ENCODE measurements at regions not wholly inside any gene's neighbourhood (a gene's known extent, or its start where the extent isn't known, plus 50 kb on each side); places are given as distances from the start of the nearest gene placed in this dataset.

GRCh38 chr12:105423237-105423636 is 92.7 kb downstream of the C12orf75 start:
- intact Hi-C loops (cut with micrococcal nuclease): no loop called here
- Histone ChIP-seq H3K9me3 (ENCODE audit: control insufficient read depth, insufficient read depth, low read length) (no peaks in the 10 kb centered on the region), H3K27ac (ENCODE audit: low read length) (no peak overlapping the region), H3K27me3 (ENCODE audit: control insufficient read depth, insufficient read depth, low read length) (no peaks in the 10 kb centered on the region), H3K36me3 (ENCODE audit: control insufficient read depth, insufficient read depth, low read length) (no peaks in the 10 kb centered on the region), H3K4me1 (ENCODE audit: control insufficient read depth, insufficient read depth, low read length) (no peaks in the 10 kb centered on the region), H3K4me3 (ENCODE audit: low read length) (no peak overlapping the region)
- Mint-ChIP-seq H3K36me3 (no peaks in the 10 kb centered on the region), H3K27ac (no peak overlapping the region), H3K4me1 (peaks cover 9 to 10% of the 10 kb centered on the region in 2 donors), H3K4me3 (no peak overlapping the region), H3K9me3 (no peaks in the 10 kb centered on the region), H3K27me3 (ENCODE audit: low read depth in 2 of 2) (peaks cover 0 to 7% of the 10 kb centered on the region in 2 donors)
- ATAC-seq: no peak
- DNase-seq: no peak
- no peak for TF ChIP-seq CTCF (IDR thresholded peaks at IDR 0.05)

GRCh38 chr12:105423921-105424320 is 93.4 kb downstream of the C12orf75 start:
- no peak for DNase-seq
- no peak overlapping the region for H3K4me3 ChIP-seq (ENCODE audit: low read length)
- H3K4me3 Mint-ChIP-seq: no peak overlapping the region
- peaks cover 12% of the 10 kb centered on the region in 2 donors for H3K4me1 Mint-ChIP-seq
- WGBS (ENCODE audit: insufficient coverage): 96% methylated on average over 7 of the region's 7 CpGs
- no peaks in the 10 kb centered on the region for H3K27me3 ChIP-seq (ENCODE audit: control insufficient read depth, insufficient read depth, low read length)
- H3K36me3 ChIP-seq (ENCODE audit: control insufficient read depth, insufficient read depth, low read length): no peaks in the 10 kb centered on the region
- intact Hi-C loops (cut with micrococcal nuclease): no loop called here
- H3K27ac ChIP-seq (ENCODE audit: low read length): no peak overlapping the region
- no peaks in the 10 kb centered on the region for H3K4me1 ChIP-seq (ENCODE audit: control insufficient read depth, insufficient read depth, low read length)
- peaks cover 0 to 7% of the 10 kb centered on the region in 2 donors for H3K27me3 Mint-ChIP-seq (ENCODE audit: low read depth in 2 of 2)
- no peak for ATAC-seq
- no peaks in the 10 kb centered on the region for H3K9me3 Mint-ChIP-seq
- no peaks in the 10 kb centered on the region for H3K36me3 Mint-ChIP-seq
- H3K27ac Mint-ChIP-seq: no peak overlapping the region
- no peak for TF ChIP-seq CTCF (IDR thresholded peaks at IDR 0.05)
- H3K9me3 ChIP-seq (ENCODE audit: control insufficient read depth, insufficient read depth, low read length): no peaks in the 10 kb centered on the region

- H3K4me3 Mint-ChIP-seq: no peak overlapping the region
- no peak for ATAC-seq
- intact Hi-C loops (cut with micrococcal nuclease): no loop called here
Measured at GRCh38 chr12:105425254-105426174, 95.0 kb downstream of the C12orf75 start.

More at GRCh38 chr12:105425254-105426174, 95.0 kb downstream of the C12orf75 start:
- Histone ChIP-seq H3K36me3 (ENCODE audit: control insufficient read depth, insufficient read depth, low read length) (no peaks in the 10 kb centered on the region), H3K27me3 (ENCODE audit: control insufficient read depth, insufficient read depth, low read length) (no peaks in the 10 kb centered on the region), H3K27ac (ENCODE audit: low read length) (no peak overlapping the region), H3K4me3 (ENCODE audit: low read length) (no peak overlapping the region), H3K9me3 (ENCODE audit: control insufficient read depth, insufficient read depth, low read length) (no peaks in the 10 kb centered on the region), H3K4me1 (ENCODE audit: control insufficient read depth, insufficient read depth, low read length) (no peaks in the 10 kb centered on the region)
- peaks cover 0 to 7% of the 10 kb centered on the region in 2 donors for H3K27me3 Mint-ChIP-seq (ENCODE audit: low read depth in 2 of 2)
- no peak for TF ChIP-seq CTCF (IDR thresholded peaks at IDR 0.05)
- peaks cover 12% of the 10 kb centered on the region in 2 donors for H3K4me1 Mint-ChIP-seq
- no peaks in the 10 kb centered on the region for H3K36me3 Mint-ChIP-seq
- no peak for DNase-seq
- H3K27ac Mint-ChIP-seq: no peak overlapping the region
- WGBS (ENCODE audit: insufficient coverage): 93% methylated on average over 7 of the region's 7 CpGs
- no peaks in the 10 kb centered on the region for H3K9me3 Mint-ChIP-seq

Data from natural killer cell (primary cell).